Neural cell (in vitro differentiated cells): ENCODE measurements at regions not wholly inside any gene's neighbourhood (a gene's known extent, or its start where the extent isn't known, plus 50 kb on each side); places are given as distances from the start of the nearest gene placed in this dataset.

ENCODE experiments used
- CTCF ChIP-seq: fragments of 450-650 bp; IDR thresholded peaks from 2 replicates; pipeline ENCODE4 v1.5.1; 2014; ENCODE audit warnings: antibody characterized with exemption, mild to moderate bottlenecking, moderate library complexity; ENCODE audit not compliant: poor library complexity, severe bottlenecking
- EP300 ChIP-seq: fragments of 450-650 bp; conservative IDR thresholded peaks from 2 replicates; pipeline ENCODE4 v1.6.1; 2014; ENCODE audit warnings: antibody characterized with exemption, mild to moderate bottlenecking, moderate library complexity; ENCODE audit not compliant: poor library complexity, severe bottlenecking
- EZH2 ChIP-seq: fragments of 200-600, 300-800 bp; shearing (Covaris generic), sonication (generic); IDR thresholded peaks from 2 replicates; pipeline ENCODE4 v1.6.1; 2014; ENCODE audit warnings: antibody characterized with exemption, low read length, borderline replicate concordance, mild to moderate bottlenecking; ENCODE audit not compliant: insufficient read depth, poor library complexity, severe bottlenecking
- POLR2AphosphoS5 ChIP-seq: IDR thresholded peaks from 2 replicates; pipeline ENCODE4 v1.6.1; 2012
- RAD21 ChIP-seq: fragments of 450-650 bp; conservative IDR thresholded peaks from 2 replicates; pipeline ENCODE4 v1.6.1; 2014; ENCODE audit warnings: antibody characterized with exemption, mild to moderate bottlenecking, moderate library complexity
- SMC3 ChIP-seq: fragments of 450-650 bp; conservative IDR thresholded peaks from 2 replicates; pipeline ENCODE4 v1.6.1; 2014; ENCODE audit warnings: antibody characterized with exemption, mild to moderate bottlenecking, moderate library complexity; ENCODE audit not compliant: poor library complexity
- TAF1 ChIP-seq: IDR thresholded peaks from 2 replicates; pipeline ENCODE4 v1.6.1; 2012; ENCODE audit warnings: low read depth

GRCh38 chr20:23166563-23166962 is 80.4 kb upstream of the CD93 start:
- no peak for TF ChIP-seq POLR2AphosphoS5
- TF ChIP-seq CTCF = no peak
- TF ChIP-seq EZH2 = no peak
- TF ChIP-seq TAF1 = no peak
- TF ChIP-seq SMC3 = no peak
- no peak for TF ChIP-seq EP300
- no peak for TF ChIP-seq RAD21
